ENCODE measurements at regions not wholly inside any gene's neighbourhood (a gene's known extent, or its start where the extent isn't known, plus 50 kb on each side); places are given as distances from the start of the nearest gene placed in this dataset.
"Not testable (repeated sequence)": the region's sequence is repeated elsewhere in the genome, so short reads cannot be mapped to it uniquely, and the experiment has no call there.

DNA sequence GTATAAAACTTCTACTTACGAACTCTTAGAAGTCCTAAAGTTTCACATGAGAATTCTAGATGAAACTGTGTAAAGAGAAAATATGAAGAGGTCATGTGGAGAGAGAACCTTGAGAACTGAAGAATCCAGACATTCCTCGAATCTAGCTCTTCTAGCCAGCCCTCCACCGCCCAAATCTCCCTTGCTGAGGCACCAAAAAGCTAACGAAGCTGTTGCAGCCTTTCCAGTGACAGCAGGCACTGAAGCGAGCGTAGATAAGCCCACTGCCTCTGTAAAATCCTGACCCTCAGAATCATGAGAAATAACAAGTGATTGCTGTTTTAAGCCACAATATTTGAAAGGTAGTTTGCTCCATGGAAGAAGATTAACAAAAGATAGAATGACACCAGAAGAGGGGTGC is 134.0 kb downstream of the GOLGA6L6 start:
- no peaks in the 10 kb centered on the region for H3K27me3 ChIP-seq (ENCODE audit: insufficient read depth, low read depth)

DNA sequence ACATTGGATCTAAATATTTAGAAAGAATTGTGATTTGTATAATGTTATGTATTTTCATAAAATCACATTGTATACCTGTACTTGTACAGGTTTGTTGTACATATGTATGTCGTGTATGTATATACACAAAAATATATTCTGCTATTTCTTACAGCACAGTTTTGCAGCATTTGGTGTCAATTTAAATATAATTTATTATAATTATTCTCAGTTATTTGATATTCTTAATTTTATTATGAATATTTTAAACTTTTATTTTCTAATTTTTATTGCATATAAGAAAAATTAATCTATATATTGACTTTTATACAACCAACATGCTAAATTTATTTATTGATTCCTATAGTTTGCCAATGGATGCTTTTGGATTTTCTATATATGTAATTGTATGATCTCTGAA is 137.0 kb downstream of the GOLGA6L6 start:
- CTCF ChIA-PET; H3K36me3 ChIP-seq (ENCODE audit: low read depth); H3K9me2 ChIP-seq (ENCODE audit: insufficient read depth); H3K27me3 ChIP-seq (ENCODE audit: insufficient read depth, low read depth); DNase-seq; H3K79me2 ChIP-seq (ENCODE audit: low read depth); H3K4me3 ChIP-seq; POLR2A ChIA-PET (ENCODE audit: unreplicated experiment); H2AFZ ChIP-seq; H3K4me2 ChIP-seq; H3K9me3 ChIP-seq (ENCODE audit: insufficient read depth, low read depth); H3F3A ChIP-seq (ENCODE audit: insufficient read depth, low read depth); H4K20me1 ChIP-seq (ENCODE audit: insufficient read depth); H3K4me1 ChIP-seq (replicated peaks; ENCODE audit: insufficient read depth); BruUV-seq (replicated peaks); H3K27ac ChIP-seq: not testable (repeated sequence)
- intact Hi-C loops (cut with micrococcal nuclease; ENCODE audit: unreplicated experiment), result loop anchor here (2.0 kb wide), 1 partner anchor 14 kb away; no protein-coding TSS in a partner anchor

More for the DNA sequence above, 134.0 kb downstream of the GOLGA6L6 start:
- H2AFZ ChIP-seq, result no peak overlapping the region
- TF ChIP-seq EZH2 (IDR thresholded peaks at IDR 0.05; ENCODE audit: low read depth), result no peak
- TF ChIP-seq, protein P1, sequence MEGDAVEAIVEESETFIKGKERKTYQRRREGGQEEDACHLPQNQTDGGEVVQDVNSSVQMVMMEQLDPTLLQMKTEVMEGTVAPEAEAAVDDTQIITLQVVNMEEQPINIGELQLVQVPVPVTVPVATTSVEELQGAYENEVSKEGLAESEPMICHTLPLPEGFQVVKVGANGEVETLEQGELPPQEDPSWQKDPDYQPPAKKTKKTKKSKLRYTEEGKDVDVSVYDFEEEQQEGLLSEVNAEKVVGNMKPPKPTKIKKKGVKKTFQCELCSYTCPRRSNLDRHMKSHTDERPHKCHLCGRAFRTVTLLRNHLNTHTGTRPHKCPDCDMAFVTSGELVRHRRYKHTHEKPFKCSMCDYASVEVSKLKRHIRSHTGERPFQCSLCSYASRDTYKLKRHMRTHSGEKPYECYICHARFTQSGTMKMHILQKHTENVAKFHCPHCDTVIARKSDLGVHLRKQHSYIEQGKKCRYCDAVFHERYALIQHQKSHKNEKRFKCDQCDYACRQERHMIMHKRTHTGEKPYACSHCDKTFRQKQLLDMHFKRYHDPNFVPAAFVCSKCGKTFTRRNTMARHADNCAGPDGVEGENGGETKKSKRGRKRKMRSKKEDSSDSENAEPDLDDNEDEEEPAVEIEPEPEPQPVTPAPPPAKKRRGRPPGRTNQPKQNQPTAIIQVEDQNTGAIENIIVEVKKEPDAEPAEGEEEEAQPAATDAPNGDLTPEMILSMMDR (conservative IDR thresholded peaks at IDR 0.05), result no peak
- ChIA-PET CTCF (no interaction called here), POLR2A (ENCODE audit: unreplicated experiment) (no interaction called here)
- no peak overlapping the region for H3K4me2 ChIP-seq
- H3K9me3 ChIP-seq (ENCODE audit: insufficient read depth, low read depth), result peaks cover 6% of the 10 kb centered on the region; the same call in 1 of the 2 replicates
- no peaks in the 10 kb centered on the region for H4K20me1 ChIP-seq (ENCODE audit: insufficient read depth)
- no peaks in the 10 kb centered on the region for H3K9me2 ChIP-seq (ENCODE audit: insufficient read depth)
- intact Hi-C loops (cut with micrococcal nuclease; ENCODE audit: unreplicated experiment), result no loop called here
- H3K79me2 ChIP-seq (ENCODE audit: low read depth), result no peaks in the 10 kb centered on the region
- H3K4me1 ChIP-seq (replicated peaks; ENCODE audit: insufficient read depth), result no peaks in the 10 kb centered on the region
- no peak for DNase-seq
- no peaks in the 10 kb centered on the region for H3K36me3 ChIP-seq (ENCODE audit: low read depth)
- no peaks in the 10 kb centered on the region for H3F3A ChIP-seq (ENCODE audit: insufficient read depth, low read depth)
- no peak overlapping the region for H3K4me3 ChIP-seq
- BruUV-seq (replicated peaks), result no TSS peak
- no peak overlapping the region for H3K27ac ChIP-seq

DNA sequence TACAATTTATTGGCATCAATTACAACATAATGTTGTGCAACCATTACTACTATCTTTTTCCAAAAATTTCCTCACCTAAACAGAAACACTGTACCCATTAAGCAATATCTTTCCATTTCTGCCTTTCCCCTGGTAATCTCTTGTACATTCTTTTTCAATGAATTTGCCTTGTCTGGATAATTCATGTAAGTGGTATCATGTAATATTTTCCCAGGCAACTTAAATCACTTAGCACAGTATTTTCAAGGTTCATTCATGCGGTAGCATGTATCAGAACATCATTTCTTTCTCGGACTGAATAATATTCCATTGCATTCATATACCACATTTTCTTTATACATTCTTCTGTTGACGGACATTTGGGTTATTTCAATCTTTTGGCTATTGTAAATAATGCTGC is 139.0 kb downstream of the GOLGA6L6 start:
- H3K36me3 ChIP-seq (ENCODE audit: low read depth); BruUV-seq (replicated peaks); H3F3A ChIP-seq (ENCODE audit: insufficient read depth, low read depth); H3K79me2 ChIP-seq (ENCODE audit: low read depth); intact Hi-C loops (cut with micrococcal nuclease; ENCODE audit: unreplicated experiment); H3K27ac ChIP-seq; H2AFZ ChIP-seq; H3K27me3 ChIP-seq (ENCODE audit: insufficient read depth, low read depth); CTCF ChIA-PET; H3K4me1 ChIP-seq (replicated peaks; ENCODE audit: insufficient read depth); POLR2A ChIA-PET (ENCODE audit: unreplicated experiment); H3K9me3 ChIP-seq (ENCODE audit: insufficient read depth, low read depth); H3K4me3 ChIP-seq; H3K9me2 ChIP-seq (ENCODE audit: insufficient read depth); DNase-seq; H3K4me2 ChIP-seq; H4K20me1 ChIP-seq (ENCODE audit: insufficient read depth): not testable (repeated sequence)

DNA sequence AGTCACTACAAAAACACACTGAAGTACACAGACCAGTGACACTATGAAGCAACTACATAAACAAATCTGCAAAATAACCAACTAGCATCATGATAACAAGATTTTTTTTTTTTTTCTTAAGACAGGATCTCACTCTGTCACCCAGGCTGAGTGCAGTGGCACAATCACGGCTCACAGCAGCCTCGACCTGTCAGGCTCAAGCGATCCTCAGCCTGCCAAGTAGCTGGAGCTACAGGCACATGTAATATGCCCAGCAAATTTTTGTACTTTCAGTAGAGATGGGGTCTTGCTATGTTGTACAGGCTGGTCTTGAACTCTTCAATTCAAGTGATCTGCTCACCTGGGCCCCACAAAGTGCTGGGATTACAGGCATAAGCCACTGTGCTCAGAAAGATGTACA is 140.5 kb downstream of the GOLGA6L6 start:
- CTCF ChIA-PET, result not testable (repeated sequence)

DNA sequence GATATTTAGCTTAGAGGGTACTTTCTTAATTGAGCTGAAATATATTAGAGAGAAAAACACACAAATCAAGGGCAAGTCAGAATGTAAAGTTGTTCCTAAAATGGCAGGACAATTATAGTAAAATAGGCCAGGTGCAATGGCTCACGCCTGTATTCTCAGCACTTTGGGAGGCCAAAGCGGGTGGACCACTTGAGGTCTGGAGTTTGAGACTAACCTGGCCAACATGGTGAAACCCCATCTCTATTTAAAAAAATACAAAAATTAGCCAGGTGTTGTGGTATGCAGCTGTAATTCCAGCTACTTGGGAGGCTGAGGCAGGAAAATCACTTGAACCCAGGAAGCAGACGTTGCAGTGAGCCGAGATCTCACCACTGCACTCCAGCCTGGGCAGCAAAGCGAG is 142.9 kb downstream of the GOLGA6L6 start:
- DNase-seq; H3K4me3 ChIP-seq; H3K9me2 ChIP-seq (ENCODE audit: insufficient read depth); POLR2A ChIA-PET (ENCODE audit: unreplicated experiment); H3K9me3 ChIP-seq (ENCODE audit: insufficient read depth, low read depth); H3K36me3 ChIP-seq (ENCODE audit: low read depth); H3K4me2 ChIP-seq; BruUV-seq (replicated peaks); H2AFZ ChIP-seq; H3K27ac ChIP-seq; intact Hi-C loops (cut with micrococcal nuclease; ENCODE audit: unreplicated experiment); CTCF ChIA-PET; H4K20me1 ChIP-seq (ENCODE audit: insufficient read depth); H3K27me3 ChIP-seq (ENCODE audit: insufficient read depth, low read depth); H3K79me2 ChIP-seq (ENCODE audit: low read depth); H3F3A ChIP-seq (ENCODE audit: insufficient read depth, low read depth); H3K4me1 ChIP-seq (replicated peaks; ENCODE audit: insufficient read depth): not testable (repeated sequence)

More for the DNA sequence above, 140.5 kb downstream of the GOLGA6L6 start:
- DNase-seq; H3K4me3 ChIP-seq; POLR2A ChIA-PET (ENCODE audit: unreplicated experiment); H3K9me3 ChIP-seq (ENCODE audit: insufficient read depth, low read depth); H3K79me2 ChIP-seq (ENCODE audit: low read depth); intact Hi-C loops (cut with micrococcal nuclease; ENCODE audit: unreplicated experiment); H4K20me1 ChIP-seq (ENCODE audit: insufficient read depth); H3K27me3 ChIP-seq (ENCODE audit: insufficient read depth, low read depth); H2AFZ ChIP-seq; H3K36me3 ChIP-seq (ENCODE audit: low read depth); H3K4me2 ChIP-seq; H3K9me2 ChIP-seq (ENCODE audit: insufficient read depth); H3K27ac ChIP-seq; H3K4me1 ChIP-seq (replicated peaks; ENCODE audit: insufficient read depth); BruUV-seq (replicated peaks); H3F3A ChIP-seq (ENCODE audit: insufficient read depth, low read depth): not testable (repeated sequence)

DNA sequence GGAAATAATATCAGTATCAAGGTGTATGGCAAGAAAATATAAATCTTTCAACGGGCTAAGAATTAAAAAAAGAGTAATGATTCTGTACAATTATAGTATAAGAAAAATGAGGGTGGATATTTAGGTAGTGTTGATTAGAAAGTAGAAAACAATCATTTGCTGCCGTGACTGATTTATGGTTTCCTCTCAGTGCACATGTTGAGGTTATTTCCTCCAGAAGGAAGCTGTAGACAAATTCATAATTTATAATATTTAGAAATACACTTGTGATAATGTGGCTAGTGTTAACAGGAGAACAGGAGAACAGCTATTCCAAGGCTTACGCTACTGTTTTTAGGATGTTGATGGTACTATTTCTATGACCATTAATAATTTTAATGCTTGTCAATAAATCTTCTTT is 153.4 kb downstream of the GOLGA6L6 start:
- H3K4me1 ChIP-seq (replicated peaks; ENCODE audit: insufficient read depth); H3K27ac ChIP-seq; CTCF ChIA-PET; H3K79me2 ChIP-seq (ENCODE audit: low read depth); POLR2A ChIA-PET (ENCODE audit: unreplicated experiment); H3K4me3 ChIP-seq; H4K20me1 ChIP-seq (ENCODE audit: insufficient read depth); BruUV-seq (replicated peaks); H3K4me2 ChIP-seq; H3K36me3 ChIP-seq (ENCODE audit: low read depth); DNase-seq; H3K27me3 ChIP-seq (ENCODE audit: insufficient read depth, low read depth); H3F3A ChIP-seq (ENCODE audit: insufficient read depth, low read depth); H3K9me2 ChIP-seq (ENCODE audit: insufficient read depth); H2AFZ ChIP-seq; H3K9me3 ChIP-seq (ENCODE audit: insufficient read depth, low read depth): not testable (repeated sequence)
- intact Hi-C loops (cut with micrococcal nuclease; ENCODE audit: unreplicated experiment), result loop anchor here (10.0 kb wide), 1 partner anchor 553 kb away; no protein-coding TSS in a partner anchor
